ENCODE measurements at regions not wholly inside any gene's neighbourhood (a gene's known extent, or its start where the extent isn't known, plus 50 kb on each side); places are given as distances from the start of the nearest gene placed in this dataset.

- intact Hi-C loops (cut with DNase I) = no loop called here
- no peaks in the 10 kb centered on the region for H3K27me3 ChIP-seq
- ATAC-seq = no peak
- H3K9me3 ChIP-seq = no peaks in the 10 kb centered on the region
- H3K4me1 ChIP-seq = peaks cover 11% of the 10 kb centered on the region
- no peaks in the 10 kb centered on the region for H3K36me3 ChIP-seq (replicated peaks in 1 of 2; ENCODE audit: insufficient read depth in 1 of 2, low read depth in 2 of 2)
- TF ChIP-seq POLR2A (IDR thresholded peaks at IDR 0.05) (no peak), CTCF (IDR thresholded peaks at IDR 0.05) (no peak)
- DNase-seq = no peak
- H3K4me3 ChIP-seq = no peak overlapping the region
- H3K27ac ChIP-seq = no peak overlapping the region
- 94 to 100% methylated on average over 2 of the region's 2 CpGs for WGBS, 2 donors
Measured at GRCh38 chr5:58121391-58121790, 338.5 kb downstream of the PLK2 start.

GRCh38 chr5:58117542-58117941, 342.3 kb downstream of the PLK2 start:
- no peaks in the 10 kb centered on the region for H3K9me3 ChIP-seq
- DNase-seq (no peak), ATAC-seq (no peak)
- no peak overlapping the region for H3K27ac ChIP-seq
- no peaks in the 10 kb centered on the region for H3K27me3 ChIP-seq
- no peaks in the 10 kb centered on the region for H3K36me3 ChIP-seq (replicated peaks in 1 of 2; ENCODE audit: insufficient read depth in 1 of 2, low read depth in 2 of 2)
- H3K4me1 ChIP-seq = no peaks in the 10 kb centered on the region
- intact Hi-C loops (cut with DNase I) = no loop called here
- H3K4me3 ChIP-seq = no peak overlapping the region
- TF ChIP-seq CTCF (IDR thresholded peaks at IDR 0.05) = no peak
- no peak for TF ChIP-seq POLR2A (IDR thresholded peaks at IDR 0.05)
- WGBS, 2 donors = 20 to 27% methylated on average over 2 of the region's 2 CpGs

- WGBS, 2 donors = 83 to 95% methylated on average over 3 of the region's 3 CpGs
- no peak for TF ChIP-seq CTCF (IDR thresholded peaks at IDR 0.05)
- no peak for TF ChIP-seq POLR2A (IDR thresholded peaks at IDR 0.05)
- Histone ChIP-seq H3K9me3 (no peaks in the 10 kb centered on the region), H3K4me1 (peaks cover 3% of the 10 kb centered on the region), H3K27me3 (no peaks in the 10 kb centered on the region), H3K36me3 (replicated peaks in 1 of 2; ENCODE audit: insufficient read depth in 1 of 2, low read depth in 2 of 2) (no peaks in the 10 kb centered on the region), H3K4me3 (no peak overlapping the region), H3K27ac (no peak overlapping the region)
- no peak for DNase-seq
- ATAC-seq = no peak
- intact Hi-C loops (cut with DNase I) = no loop called here
Measured at GRCh38 chr5:58116346-58116745, 343.5 kb downstream of the PLK2 start.

- WGBS, 2 donors = 58 to 66% methylated on average over 1 of the region's 1 CpG
- no peak for ATAC-seq
Measured at GRCh38 chr5:58115811-58116210, 344.1 kb downstream of the PLK2 start.

More at GRCh38 chr5:58115811-58116210, 344.1 kb downstream of the PLK2 start:
- Histone ChIP-seq H3K4me3 (no peak overlapping the region), H3K27ac (no peak overlapping the region), H3K27me3 (no peaks in the 10 kb centered on the region), H3K4me1 (peaks cover 4% of the 10 kb centered on the region), H3K9me3 (no peaks in the 10 kb centered on the region), H3K36me3 (replicated peaks in 1 of 2; ENCODE audit: insufficient read depth in 1 of 2, low read depth in 2 of 2) (no peaks in the 10 kb centered on the region)
- no peak for DNase-seq
- TF ChIP-seq CTCF (IDR thresholded peaks at IDR 0.05) (no peak), POLR2A (IDR thresholded peaks at IDR 0.05) (no peak)
- intact Hi-C loops (cut with DNase I) = no loop called here
